Left hindlimb (tissue), 1 donor: ENCODE measurements at regions not wholly inside any gene's neighbourhood (a gene's known extent, or its start where the extent isn't known, plus 50 kb on each side); places are given as distances from the start of the nearest gene placed in this dataset.
"Not testable (repeated sequence)": the region's sequence is repeated elsewhere in the genome, so short reads cannot be mapped to it uniquely, and the experiment has no call there.

Source experiments
- DNase-seq: peaks from one replicate; pipeline ENCODE4 v3.0.0-alpha.2; 2018

- DNase-seq: no peak
Observed at GRCh38 chr2:13923823-13924222, 708.7 kb upstream of the LRATD1 start.

- DNase-seq: no peak
Observed at GRCh38 chr2:13942111-13942510, 690.4 kb upstream of the LRATD1 start.

DNA sequence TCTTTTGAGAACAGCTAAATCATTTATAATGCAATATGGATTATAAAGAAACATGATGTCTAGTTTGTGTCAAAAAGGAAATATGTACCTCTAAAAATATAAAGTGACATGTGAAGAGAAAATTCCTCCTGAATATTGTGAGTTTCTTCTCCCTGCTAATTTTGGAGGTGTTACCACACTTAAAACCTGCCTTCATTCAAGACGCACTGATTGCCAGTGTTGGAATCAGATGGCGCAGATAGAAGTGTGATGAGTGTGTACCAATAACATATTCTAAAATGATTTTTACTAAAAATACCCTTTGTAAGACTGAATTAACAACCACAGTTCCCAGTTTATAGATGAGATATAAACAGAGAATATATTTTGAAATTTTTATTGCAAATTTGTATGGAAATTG, 681.8 kb upstream of the LRATD1 start:
- DNase-seq: no peak

DNA sequence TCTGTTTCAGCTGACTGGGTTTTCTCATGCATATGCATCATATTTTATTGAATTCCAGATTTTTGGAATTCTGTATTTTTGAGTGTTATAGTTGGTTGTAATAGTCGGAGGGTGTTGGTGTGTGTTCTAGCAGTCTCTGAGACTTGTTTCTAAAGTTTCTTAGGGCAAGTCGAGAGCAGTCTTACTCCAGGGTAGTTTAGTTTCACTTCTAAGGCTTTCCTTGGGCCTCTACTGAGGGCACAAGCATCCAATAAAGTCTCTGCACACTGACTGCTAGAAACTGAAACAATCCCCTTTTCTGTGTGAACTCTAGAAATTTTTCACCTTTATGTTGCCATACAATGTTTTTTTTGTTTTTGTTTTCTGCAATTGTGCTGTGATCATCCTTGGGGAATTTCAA, 663.7 kb upstream of the LRATD1 start:
- no peak for DNase-seq

DNA sequence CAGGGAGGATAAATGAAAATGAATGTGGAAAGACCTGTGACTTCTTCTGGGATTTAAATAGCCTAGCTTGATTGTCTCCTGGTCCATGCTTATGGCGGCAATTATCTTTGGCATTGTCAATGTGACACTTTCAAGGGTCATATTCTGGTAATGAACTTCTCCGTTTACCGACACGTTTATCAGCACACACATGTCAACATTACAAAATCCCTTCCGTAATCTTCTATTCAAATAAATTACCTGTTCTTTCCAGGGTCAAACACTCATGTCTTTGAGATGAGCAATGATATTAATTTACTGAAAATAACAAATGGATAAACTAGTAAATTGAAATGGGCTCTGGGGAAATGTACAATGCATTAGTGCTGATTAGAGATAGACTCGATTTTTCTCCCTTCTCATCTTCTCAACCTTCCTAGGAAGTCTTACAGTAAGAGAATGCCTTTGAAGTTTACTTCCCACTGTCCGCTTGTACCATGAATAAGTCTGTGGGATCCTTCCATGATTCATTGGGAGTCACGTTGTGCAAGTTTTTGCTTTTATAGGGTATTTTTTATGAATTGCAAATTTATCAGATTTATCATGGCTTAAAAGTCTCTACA, 646.3 kb upstream of the LRATD1 start:
- DNase-seq: no peak

DNA sequence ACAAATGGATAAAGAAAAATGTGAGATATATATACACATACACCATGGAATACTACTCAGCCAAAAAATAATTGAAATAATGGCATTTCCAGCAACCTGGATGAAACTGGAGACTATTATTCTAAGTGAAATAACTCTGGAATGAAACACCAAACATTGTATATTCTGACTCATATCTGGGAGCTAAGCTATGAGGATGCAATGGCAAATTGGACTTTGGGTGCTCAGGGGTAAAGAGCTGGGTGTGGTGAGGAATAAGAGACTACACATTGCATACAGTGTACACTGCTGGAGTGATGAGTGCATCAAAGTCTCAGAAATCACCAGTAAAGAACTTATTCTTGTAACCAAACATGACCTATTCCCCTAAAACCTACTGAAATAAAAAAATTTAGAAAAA, 636.0 kb upstream of the LRATD1 start:
- DNase-seq: no peak

- DNase-seq: no peak
Observed at GRCh38 chr2:14011190-14011589, 621.3 kb upstream of the LRATD1 start.

DNA sequence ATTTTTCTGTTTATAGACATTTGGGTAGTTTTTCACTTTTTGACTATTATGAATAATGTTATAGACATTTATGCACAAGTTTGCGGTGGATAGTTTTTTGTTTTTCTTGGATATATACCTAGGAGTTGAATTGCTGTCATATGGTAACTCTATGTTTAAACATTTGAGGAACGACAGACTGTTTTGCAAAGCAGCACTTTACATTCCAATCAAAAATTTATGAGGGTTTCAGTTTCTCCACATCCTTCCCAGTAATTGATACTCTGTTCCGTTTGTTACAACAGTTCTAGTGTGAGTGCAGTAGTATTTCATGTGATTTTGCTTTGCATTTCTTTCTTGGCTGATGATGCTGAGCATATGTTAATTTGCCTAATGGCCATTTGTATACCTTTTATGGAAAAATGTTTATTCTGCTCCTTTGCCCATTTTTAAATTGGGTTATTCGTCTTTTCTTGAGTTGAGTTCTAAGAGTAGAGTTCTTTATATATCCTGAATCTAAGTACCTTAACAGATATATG, 617.3 kb upstream of the LRATD1 start:
- DNase-seq: no peak

DNA sequence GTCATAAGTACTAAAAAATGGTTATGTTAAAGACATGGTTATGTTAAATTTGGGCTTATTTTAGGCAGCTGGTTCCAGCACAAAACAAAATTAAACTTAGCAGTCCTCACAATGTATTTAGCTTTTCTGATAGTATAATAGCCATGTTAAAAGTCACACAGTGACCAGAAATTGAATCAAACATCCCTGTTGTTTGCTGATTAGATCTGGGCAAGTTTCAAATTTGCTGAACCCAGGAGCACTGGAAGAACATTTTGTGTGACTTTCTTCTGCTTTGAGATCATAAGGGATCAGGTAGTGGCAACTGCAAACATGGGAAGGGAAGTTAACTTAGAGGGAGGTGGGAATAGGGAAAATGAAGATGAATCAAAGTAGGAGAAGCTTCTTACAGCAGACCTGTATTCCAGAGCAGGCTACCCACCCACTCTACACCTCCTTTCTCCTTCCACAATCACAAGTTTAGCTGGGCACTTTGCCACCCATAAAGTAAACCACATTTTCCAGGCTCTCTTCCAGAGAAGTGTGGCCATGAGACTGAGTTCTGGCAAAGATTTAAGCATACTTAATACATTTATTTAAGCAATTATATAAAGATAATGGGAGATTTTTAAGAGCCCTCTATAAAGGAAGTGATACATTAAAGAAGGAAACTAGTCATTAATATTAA, 616.1 kb upstream of the LRATD1 start:
- DNase-seq: peak; percentile 31

GRCh38 chr2:14018620-14019019, 613.9 kb upstream of the LRATD1 start:
- no peak for DNase-seq

GRCh38 chr2:14023558-14023957, 609.0 kb upstream of the LRATD1 start:
- no peak for DNase-seq

GRCh38 chr2:14039134-14039533, 593.4 kb upstream of the LRATD1 start:
- DNase-seq: no peak

- no peak for DNase-seq
Observed at GRCh38 chr2:14047491-14047890, 585.0 kb upstream of the LRATD1 start.

- DNase-seq: no peak
Observed at GRCh38 chr2:14051401-14051800, 581.1 kb upstream of the LRATD1 start.

DNA sequence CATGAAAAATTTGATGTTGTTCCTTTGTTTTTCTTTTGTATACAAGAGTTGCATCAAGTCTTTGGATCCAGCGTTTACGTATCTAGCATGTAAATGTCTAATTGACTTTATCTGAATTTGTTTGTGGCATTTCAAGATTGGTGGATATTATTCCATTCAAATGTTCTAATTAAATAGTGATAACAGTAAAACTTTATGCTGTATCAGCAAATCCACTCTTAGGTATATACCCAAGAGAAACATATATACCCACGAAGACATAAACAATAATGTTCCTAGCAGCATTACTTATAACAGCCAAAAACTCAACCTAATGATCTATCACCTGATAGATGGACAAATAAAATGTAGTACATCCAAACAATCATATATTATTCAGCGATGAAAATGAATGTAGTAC, 579.4 kb upstream of the LRATD1 start:
- no peak for DNase-seq

- DNase-seq: no peak
Observed at GRCh38 chr2:14064346-14064745, 568.2 kb upstream of the LRATD1 start.

- no peak for DNase-seq
Observed at GRCh38 chr2:14072338-14072737, 560.2 kb upstream of the LRATD1 start.

GRCh38 chr2:14074691-14075090, 557.8 kb upstream of the LRATD1 start:
- DNase-seq: no peak

DNA sequence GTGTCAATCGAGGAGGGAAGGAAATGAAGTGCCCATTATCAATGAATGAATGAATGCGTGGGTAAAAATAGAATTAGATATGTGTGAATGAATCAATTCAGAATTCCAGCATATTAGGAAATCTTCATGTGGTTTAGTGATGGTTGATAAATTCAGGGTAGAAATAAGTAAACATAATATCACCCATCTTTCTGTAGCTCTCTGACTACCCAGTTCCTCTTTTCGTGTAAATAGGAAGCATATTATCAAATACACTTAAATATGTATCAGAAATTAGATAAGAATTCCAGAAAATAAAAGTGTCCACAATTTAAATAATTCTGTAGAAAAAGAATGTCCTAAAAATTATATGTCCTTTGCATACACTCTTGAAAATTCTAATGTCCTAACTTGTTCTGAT, 552.9 kb upstream of the LRATD1 start:
- DNase-seq: no peak

GRCh38 chr2:14081521-14081920, 551.0 kb upstream of the LRATD1 start:
- no peak for DNase-seq

DNA sequence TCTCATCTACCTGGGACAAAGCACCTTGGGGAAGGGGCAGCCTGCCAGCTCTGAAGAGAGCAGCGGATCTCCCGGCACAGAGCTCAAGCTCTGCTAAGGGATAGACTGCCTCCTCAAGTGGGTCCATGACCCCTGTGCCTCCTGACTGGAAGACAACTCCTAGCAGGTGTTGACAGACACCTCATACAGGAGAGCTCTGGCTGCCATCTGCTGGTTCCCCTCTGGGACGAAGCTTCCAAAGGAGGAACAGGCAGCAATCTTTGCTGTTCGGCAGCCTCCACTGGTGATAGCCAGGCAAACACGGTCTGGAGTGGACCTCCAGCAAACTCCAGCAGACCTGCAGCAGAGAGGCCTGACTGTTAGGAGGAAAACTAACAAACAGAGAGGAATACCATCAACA, 549.9 kb upstream of the LRATD1 start:
- no peak for DNase-seq

- no peak for DNase-seq
Observed at GRCh38 chr2:14094592-14094991, 537.9 kb upstream of the LRATD1 start.

DNA sequence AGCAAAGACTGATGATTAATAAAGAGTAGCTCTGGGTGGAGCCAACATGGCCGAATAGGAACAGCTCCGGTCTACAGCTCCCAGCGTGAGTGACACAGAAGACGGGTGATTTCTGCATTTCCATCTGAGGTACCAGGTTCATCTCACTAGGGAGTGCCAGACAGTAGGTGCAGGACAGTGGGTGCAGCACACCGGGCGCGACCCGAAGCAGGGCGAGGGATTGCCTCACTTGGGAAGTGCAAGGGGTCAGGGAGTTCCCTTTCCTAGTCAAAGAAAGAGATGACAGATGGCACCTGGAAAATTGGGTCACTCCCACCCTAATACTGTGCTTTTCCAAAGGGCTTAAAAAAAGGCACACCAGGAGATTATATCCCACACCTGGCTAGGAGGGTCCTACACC, 533.4 kb upstream of the LRATD1 start:
- not testable (repeated sequence) for DNase-seq

DNA sequence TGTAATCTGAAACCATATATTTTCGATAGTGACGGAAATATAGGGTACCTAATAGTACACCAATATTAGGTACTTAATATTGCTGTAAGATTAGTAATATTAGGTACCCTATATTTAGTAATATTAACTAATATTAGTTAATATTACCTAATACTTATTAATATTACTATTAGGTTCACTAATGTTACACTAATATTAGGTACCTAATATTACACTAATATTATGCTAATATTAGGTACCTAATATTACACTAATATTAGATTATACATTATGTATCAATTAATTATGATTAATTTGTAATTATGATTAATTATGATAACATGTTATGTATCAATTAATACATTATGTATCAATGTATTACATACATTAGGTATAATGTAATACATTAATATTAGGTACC, 518.2 kb upstream of the LRATD1 start:
- no peak for DNase-seq

DNA sequence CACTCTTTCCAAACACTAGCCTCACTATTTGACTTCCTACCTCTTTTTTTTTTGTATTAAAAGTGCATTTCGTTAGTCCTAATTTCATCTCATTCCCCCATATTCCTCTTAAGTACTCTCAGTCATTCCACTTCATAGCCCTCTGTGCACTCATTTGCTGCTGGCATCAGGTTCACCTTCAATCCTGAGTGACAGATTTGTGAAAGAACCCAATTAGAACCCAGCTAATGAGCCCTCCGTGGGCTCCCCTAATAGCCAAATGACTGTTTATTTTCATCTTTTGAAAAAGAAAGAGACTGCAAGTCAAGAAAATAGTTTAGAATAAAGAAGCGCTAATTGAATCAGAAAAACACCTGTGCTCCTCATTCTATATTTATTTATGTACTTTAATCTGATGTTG, 512.1 kb upstream of the LRATD1 start:
- no peak for DNase-seq
